GM19438 (cell line): ENCODE measurements at regions not wholly inside any gene's neighbourhood (a gene's known extent, or its start where the extent isn't known, plus 50 kb on each side); places are given as distances from the start of the nearest gene placed in this dataset.

Experiments
- ATAC-seq: cut with Tn5 transposase; IDR thresholded peaks from one replicate; pipeline ENCODE4 v1.9.1; 2021; ENCODE audit warnings: low read depth; ENCODE audit not compliant: unreplicated experiment

DNA sequence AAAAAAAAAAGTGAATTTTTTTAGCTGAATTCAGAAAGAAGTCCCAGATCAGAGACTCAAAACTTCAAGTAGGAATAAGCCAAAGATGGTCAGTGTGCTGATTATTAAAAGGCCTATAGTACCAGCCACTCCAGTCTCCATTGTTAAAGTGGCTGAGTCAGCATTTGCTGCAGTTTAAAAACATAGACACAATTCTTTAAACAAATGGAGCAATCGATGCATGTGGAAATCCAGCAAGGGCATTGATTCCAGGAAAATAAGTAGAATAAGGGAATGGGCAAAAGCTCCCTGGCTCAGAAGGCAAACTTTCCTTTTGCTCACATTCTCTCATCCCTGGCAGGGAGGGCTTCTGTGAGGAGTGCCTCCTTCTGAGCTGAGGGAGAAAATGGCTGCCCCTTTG lies 317.6 kb downstream of the LRIG3 start:
- ATAC-seq: no peak

DNA sequence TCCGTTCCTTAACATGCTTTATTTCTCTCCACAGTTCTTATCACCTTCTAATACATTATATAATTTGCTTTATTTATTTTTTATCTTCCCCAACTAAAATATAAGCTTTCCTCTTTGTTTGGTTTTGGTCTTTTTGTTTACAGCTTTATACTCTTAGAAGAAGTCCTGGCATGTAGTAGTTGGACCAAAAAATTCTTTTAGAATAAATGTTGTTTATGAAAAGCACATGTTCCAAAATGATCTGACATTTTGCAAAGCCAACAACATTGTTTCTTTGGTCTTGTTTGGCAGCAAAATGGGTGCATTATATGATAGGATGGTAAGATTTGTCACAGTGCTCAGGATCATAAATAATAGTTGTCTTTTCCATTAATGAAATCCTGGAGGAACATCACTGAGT lies 312.5 kb downstream of the LRIG3 start:
- ATAC-seq: no peak

DNA sequence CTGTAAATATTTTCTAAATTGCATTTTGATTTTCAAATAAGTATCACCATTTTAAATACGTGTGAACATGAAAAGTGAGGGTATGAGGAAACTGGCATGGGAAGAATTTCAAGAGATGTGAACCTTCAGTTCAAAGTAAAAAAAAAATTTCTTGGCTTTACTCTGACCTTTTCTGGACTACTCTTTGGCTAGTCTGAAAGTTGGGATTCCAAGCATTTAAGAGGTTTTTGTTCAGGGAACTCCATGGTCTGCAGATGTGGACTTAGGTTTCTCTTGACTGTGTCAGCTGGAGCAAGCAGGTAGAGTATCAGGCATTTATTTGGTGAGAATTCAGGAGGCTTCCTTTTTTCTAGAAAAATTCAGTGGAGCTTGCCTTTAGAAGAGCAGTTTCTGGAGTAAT lies 311.6 kb downstream of the LRIG3 start:
- no peak for ATAC-seq

- no peak for ATAC-seq
Measured at GRCh38 chr12:58615047-58615446, 305.3 kb downstream of the LRIG3 start.

- no peak for ATAC-seq
Measured at GRCh38 chr12:58615576-58615975, 304.7 kb downstream of the LRIG3 start.

DNA sequence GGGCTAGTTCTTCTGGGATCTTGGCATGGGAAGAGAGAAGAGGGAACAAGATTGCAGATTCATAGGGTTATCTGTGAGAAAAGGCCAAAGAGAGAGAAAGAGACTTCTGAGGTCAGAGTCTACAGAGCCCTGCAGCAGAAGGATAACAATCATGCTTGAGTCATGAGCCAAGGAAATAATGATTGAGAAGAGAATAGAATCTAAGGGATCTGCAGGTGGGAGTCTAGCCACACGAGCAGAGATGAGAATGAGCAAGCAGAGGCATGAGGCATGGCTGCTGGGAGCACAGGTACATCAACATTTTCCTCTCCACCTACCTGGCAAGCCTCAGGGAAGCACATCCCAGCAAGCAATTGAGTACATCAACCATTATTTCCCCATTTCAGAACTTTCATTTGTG lies 303.7 kb downstream of the LRIG3 start:
- no peak for ATAC-seq

DNA sequence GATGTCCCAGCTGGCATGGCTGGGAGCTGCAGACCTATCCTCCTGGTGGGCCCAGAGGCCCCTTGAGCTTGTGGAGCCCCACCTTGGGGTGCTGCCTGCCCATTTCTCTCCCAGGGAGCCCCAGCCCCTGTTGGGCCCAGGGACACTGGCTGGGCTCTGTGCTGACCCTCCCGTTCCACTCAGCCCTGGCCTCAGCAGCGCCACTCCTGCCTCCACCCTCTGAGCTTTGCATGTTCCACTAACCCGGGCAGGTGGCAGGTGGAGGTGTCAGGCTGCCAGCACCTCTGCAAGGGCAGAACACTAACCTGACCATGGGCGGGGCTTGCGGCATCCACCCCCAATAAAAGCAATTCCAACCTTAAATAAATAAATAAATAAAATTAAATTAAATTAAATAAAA lies 299.2 kb downstream of the LRIG3 start:
- no peak for ATAC-seq

DNA sequence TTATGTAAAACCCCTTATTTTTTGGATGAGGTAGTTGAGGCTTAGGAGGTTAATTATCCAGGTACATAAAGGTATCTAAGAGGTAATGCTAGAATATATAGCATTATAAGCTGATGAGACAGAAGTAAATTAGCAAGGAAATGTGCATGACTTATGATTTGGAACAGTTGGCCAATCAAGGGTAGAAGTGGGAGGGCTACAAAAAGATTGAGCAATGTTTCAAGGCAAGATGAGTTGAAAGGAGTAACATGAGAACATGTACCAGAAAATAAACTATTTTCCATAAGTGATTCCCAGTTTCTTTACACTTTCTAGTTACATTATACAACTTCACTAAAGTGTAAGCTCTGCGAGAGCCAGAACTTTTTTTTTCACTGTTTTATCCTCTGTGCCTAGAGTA lies 290.9 kb downstream of the LRIG3 start:
- ATAC-seq: no peak

GRCh38 chr12:58633479-58633878 lies 286.8 kb downstream of the LRIG3 start:
- ATAC-seq: no peak

- no peak for ATAC-seq
Measured at GRCh38 chr12:58639318-58639934, 280.9 kb downstream of the LRIG3 start.

- no peak for ATAC-seq
Measured at GRCh38 chr12:58640314-58640713, 280.0 kb downstream of the LRIG3 start.

DNA sequence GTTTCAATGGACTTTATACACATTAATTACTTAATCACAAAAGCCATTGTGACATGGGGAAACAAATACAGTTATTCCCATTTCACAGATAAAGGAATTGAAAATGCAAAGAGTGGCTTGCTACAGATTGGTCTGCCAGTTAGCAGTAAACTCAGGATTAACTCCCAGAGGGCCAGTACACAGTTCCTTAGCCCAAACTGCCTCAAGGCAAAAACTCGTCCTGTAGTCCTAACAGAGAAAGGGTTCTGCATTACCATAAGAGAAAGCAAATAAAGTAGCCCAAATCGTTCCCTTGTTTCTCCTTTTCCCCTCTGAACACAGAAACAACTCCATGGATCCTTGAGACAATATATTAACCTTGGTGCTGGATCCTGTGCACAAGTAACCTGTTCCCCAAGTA lies 274.4 kb downstream of the LRIG3 start:
- no peak for ATAC-seq

DNA sequence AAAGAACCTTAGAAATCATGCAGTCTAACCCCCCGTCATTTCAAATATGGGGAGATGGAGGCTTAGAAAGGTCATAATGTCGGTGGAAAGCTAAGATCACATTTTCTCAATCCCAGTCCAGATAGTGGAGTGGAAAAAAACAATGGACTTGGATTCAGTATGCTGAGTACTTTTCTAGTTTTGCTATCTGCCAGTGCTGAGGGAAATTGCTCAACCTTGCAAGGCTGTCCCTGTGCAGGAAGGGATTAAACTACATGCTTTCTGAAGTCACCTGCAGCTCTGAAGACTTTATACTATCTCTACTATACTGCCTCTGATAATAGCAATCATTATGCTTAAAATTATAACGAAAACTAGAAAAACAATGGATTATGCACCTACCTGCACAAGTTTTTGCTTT lies 272.8 kb downstream of the LRIG3 start:
- no peak for ATAC-seq

DNA sequence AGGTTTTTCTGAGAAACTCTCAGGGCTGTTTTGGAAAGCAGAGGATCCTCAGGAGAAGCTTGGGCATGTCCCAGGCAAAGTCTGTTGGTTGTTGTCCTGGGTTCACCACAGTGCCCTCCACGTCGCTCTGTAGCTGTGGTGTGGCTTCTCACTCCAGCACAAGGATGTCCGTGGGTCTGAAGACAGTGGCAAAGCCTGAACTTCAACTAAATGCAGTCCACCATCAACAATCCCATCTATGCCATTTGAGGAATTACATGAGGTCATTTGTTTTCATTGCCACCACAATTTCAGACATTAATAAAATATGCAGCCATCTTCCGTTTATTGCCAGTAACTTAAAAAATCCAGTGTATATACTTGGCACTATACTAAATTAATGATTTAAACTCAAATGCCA lies 272.1 kb downstream of the LRIG3 start:
- ATAC-seq: no peak

GRCh38 chr12:58651850-58652249 lies 268.5 kb downstream of the LRIG3 start:
- ATAC-seq: no peak

DNA sequence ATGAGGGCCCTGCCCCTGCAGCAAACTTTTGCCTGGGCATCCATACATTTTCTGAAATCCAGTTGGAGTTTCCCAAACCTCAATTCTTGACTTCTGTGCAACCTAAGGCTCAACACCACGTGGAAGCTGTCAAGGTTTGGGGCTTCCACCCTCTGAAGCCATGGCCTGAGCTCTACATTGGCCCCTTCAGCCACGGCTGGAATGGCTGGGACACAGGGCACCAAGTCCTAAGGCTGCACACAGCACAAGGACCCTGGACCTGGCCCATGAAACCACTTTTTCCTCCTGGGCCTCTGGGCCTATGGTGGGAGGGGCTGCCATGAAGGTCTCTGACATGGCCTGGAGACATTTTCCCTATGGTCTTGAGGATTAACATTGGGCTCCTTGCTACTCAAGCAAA lies 266.3 kb downstream of the LRIG3 start:
- ATAC-seq: no peak

- no peak for ATAC-seq
Measured at GRCh38 chr12:58655375-58655774, 264.9 kb downstream of the LRIG3 start.

DNA sequence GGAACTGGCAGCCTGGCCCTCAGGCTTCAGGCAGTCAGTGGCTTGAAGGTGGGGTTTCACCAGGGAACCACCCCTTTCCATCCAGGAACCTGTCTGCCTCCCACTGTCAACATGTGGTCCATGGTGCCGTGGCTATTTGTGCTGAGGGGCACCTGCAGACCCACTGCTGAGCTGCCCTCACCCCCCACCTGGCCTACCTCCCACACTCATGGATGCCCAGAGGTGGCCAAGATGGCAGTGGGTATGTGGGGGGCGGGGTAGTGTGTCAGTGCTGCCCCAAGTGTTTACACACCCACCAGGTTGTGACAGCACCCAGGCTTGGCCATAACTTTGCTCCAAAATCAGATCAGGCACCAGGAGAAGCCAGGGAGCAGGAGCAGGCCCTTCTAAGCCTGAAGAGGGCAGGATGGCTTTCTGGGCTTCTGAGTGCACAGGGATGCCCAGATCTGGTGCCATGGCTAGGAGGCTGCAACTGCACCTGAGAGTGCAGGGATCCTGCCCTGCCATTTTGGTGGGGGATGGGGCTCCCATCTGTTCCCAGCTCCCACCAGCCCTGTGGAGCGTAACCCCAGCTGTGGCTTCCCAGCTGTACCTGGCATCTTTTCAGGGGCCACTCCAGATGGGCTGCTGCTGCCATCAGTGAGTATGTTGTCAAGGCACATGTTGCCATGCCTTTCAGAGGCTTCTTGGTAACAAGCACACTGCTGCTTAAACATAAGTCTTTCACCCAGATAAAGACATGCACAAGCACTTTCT lies 263.9 kb downstream of the LRIG3 start:
- no peak for ATAC-seq

DNA sequence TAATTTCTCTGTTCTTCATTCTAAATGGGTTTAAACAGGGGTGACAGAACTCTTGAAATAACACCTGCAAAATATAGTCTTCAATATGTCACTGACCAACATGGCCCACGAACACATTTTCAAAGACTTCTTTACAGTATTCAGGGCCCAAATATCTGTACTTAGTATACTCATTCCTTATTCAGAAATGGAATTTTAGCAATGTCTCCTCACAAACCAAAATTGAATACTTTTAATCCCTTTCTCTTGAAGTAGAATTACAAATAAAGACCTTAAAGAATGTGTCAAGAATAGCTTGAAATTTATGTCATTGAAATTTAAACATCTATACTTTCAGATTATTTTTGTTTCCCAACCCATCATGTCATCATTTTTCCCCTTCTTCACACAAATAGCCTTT lies 263.1 kb downstream of the LRIG3 start:
- ATAC-seq: no peak

DNA sequence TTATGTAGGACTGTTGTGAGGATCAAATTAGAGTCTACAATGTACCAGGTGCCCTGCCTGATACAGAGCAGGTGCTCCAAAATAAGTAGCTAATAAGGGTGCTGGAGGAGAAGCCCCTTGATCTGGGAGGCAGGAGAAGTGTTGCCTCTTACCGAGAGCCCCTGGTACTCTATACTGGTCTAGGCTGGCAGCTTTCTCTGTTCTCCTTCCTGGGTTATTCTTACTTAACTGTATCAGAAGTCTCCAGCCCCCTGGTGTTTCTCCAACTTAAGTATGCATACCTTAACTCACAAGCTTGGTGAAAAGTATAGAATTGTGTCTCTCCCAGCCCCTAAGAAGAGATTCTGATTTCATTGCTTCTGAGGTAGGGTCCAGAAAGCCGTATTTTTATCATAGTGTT lies 254.9 kb downstream of the LRIG3 start:
- ATAC-seq: no peak

- ATAC-seq: no peak
Measured at GRCh38 chr12:58668233-58668632, 252.1 kb downstream of the LRIG3 start.

- ATAC-seq: no peak
Measured at GRCh38 chr12:58668871-58669270, 251.4 kb downstream of the LRIG3 start.

DNA sequence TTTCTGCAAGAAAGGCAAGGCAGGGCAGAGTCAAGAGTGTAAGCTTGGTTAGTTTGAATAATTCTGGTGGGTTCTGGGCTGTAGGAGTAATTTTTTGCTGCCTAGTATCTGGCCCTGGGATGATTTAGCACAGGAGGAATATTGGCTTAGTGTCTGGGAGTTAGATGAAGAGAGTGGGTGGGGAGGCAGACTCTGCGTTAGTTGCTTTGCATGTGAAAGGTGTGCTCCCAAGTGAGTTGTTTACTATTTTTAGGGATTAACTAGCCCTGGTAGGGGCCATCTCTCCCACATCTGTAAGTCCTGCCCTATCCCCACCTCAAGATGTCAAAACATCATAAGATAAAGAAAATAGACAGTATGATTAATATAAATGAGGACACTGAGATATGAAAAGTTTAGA lies 249.7 kb downstream of the LRIG3 start:
- no peak for ATAC-seq
